ENCODE measurements at regions not wholly inside any gene's neighbourhood (a gene's known extent, or its start where the extent isn't known, plus 50 kb on each side); places are given as distances from the start of the nearest gene placed in this dataset.

DNA sequence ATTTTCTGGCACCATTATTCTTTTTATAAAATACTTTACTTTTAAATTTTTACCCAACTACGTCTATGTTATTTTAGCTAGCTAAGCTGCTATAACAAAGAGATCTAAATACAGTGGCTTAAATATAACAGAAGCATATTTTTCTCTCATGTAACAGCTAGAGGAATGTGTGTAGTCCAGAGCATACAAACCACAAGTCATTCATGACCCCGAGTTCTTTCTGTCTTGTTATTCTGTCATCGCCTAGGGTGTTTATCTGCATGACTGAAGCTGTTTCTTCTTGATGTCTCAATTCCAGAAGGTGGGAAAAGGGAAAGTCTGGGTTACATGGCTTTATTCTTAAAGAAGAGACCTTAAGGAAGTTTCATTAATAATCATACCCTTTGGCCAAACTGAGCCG, 136.9 kb upstream of the RFX3 start (continued):
- TF ChIP-seq, protein P1, sequence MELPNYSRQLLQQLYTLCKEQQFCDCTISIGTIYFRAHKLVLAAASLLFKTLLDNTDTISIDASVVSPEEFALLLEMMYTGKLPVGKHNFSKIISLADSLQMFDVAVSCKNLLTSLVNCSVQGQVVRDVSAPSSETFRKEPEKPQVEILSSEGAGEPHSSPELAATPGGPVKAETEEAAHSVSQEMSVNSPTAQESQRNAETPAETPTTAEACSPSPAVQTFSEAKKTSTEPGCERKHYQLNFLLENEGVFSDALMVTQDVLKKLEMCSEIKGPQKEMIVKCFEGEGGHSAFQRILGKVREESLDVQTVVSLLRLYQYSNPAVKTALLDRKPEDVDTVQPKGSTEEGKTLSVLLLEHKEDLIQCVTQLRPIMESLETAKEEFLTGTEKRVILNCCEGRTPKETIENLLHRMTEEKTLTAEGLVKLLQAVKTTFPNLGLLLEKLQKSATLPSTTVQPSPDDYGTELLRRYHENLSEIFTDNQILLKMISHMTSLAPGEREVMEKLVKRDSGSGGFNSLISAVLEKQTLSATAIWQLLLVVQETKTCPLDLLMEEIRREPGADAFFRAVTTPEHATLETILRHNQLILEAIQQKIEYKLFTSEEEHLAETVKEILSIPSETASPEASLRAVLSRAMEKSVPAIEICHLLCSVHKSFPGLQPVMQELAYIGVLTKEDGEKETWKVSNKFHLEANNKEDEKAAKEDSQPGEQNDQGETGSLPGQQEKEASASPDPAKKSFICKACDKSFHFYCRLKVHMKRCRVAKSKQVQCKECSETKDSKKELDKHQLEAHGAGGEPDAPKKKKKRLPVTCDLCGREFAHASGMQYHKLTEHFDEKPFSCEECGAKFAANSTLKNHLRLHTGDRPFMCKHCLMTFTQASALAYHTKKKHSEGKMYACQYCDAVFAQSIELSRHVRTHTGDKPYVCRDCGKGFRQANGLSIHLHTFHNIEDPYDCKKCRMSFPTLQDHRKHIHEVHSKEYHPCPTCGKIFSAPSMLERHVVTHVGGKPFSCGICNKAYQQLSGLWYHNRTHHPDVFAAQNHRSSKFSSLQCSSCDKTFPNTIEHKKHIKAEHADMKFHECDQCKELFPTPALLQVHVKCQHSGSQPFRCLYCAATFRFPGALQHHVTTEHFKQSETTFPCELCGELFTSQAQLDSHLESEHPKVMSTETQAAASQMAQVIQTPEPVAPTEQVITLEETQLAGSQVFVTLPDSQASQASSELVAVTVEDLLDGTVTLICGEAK (IDR thresholded peaks at IDR 0.05), result no peak
- TF ChIP-seq, protein P1 (CRISPR knock-in tag; IDR thresholded peaks at IDR 0.05), result no peak
- TF ChIP-seq, protein P2, sequence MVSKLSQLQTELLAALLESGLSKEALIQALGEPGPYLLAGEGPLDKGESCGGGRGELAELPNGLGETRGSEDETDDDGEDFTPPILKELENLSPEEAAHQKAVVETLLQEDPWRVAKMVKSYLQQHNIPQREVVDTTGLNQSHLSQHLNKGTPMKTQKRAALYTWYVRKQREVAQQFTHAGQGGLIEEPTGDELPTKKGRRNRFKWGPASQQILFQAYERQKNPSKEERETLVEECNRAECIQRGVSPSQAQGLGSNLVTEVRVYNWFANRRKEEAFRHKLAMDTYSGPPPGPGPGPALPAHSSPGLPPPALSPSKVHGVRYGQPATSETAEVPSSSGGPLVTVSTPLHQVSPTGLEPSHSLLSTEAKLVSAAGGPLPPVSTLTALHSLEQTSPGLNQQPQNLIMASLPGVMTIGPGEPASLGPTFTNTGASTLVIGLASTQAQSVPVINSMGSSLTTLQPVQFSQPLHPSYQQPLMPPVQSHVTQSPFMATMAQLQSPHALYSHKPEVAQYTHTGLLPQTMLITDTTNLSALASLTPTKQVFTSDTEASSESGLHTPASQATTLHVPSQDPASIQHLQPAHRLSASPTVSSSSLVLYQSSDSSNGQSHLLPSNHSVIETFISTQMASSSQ (IDR thresholded peaks at IDR 0.05; ENCODE audit: low read depth), result no peak
- TF ChIP-seq, protein P2 (CRISPR knock-in tag; IDR thresholded peaks at IDR 0.05; ENCODE audit: borderline replicate concordance), result no peak
- TF ChIP-seq ZNF263 (CRISPR knock-in tag; IDR thresholded peaks at IDR 0.05) (no peak), ZNF549 (CRISPR knock-in tag; IDR thresholded peaks at IDR 0.05) (no peak), SRSF4 (IDR thresholded peaks at IDR 0.05; ENCODE audit: low read depth, low read length, poor library complexity, severe bottlenecking) (no peak), TMF1 (CRISPR knock-in tag; IDR thresholded peaks at IDR 0.05; ENCODE audit: low read depth) (no peak), BHLHE40 (IDR thresholded peaks at IDR 0.05; ENCODE audit: low read length) (no peak), CBX5 (CRISPR knock-in tag; IDR thresholded peaks at IDR 0.05; ENCODE audit: borderline replicate concordance) (no peak), ZNF7 (CRISPR knock-in tag; IDR thresholded peaks at IDR 0.05) (no peak), NRL (CRISPR knock-in tag; IDR thresholded peaks at IDR 0.05; ENCODE audit: borderline replicate concordance) (no peak), THAP11 (CRISPR knock-in tag; IDR thresholded peaks at IDR 0.05) (no peak), ELF3 (CRISPR knock-in tag; IDR thresholded peaks at IDR 0.05) (no peak)
- TF ChIP-seq, protein P3, sequence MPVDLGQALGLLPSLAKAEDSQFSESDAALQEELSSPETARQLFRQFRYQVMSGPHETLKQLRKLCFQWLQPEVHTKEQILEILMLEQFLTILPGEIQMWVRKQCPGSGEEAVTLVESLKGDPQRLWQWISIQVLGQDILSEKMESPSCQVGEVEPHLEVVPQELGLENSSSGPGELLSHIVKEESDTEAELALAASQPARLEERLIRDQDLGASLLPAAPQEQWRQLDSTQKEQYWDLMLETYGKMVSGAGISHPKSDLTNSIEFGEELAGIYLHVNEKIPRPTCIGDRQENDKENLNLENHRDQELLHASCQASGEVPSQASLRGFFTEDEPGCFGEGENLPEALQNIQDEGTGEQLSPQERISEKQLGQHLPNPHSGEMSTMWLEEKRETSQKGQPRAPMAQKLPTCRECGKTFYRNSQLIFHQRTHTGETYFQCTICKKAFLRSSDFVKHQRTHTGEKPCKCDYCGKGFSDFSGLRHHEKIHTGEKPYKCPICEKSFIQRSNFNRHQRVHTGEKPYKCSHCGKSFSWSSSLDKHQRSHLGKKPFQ (CRISPR knock-in tag; IDR thresholded peaks at IDR 0.05; ENCODE audit: insufficient replicate concordance), result no peak

All from HepG2 (cell line).